GM18868 (cell line): ENCODE measurements at regions not wholly inside any gene's neighbourhood (a gene's known extent, or its start where the extent isn't known, plus 50 kb on each side); places are given as distances from the start of the nearest gene placed in this dataset.

ENCODE experiments used
- ATAC-seq: cut with Tn5 transposase; IDR thresholded peaks from one replicate; pipeline ENCODE4 v1.9.1; 2021; ENCODE audit warnings: mild to moderate bottlenecking, moderate library complexity; ENCODE audit not compliant: unreplicated experiment

DNA sequence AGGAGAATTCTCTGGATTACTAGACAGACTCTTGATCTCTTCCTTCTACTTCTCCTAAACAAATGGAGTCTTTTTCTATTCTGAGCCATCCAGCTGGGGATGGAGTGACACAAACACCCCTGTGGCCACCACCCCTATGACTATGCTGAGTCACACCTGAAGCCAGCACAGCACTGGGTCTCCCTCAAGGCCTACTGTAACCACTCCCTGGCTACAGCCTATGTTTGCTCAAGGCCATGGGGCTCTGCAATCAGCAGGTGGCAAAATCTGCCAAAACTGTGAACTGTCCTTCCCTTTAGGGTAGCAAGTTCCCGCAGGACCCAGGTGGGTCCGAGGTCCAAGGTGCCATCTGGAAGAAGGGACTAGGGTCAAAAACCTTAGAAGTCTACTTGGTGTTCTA is 132.3 kb downstream of the TINAG start:
- ATAC-seq: no peak

DNA sequence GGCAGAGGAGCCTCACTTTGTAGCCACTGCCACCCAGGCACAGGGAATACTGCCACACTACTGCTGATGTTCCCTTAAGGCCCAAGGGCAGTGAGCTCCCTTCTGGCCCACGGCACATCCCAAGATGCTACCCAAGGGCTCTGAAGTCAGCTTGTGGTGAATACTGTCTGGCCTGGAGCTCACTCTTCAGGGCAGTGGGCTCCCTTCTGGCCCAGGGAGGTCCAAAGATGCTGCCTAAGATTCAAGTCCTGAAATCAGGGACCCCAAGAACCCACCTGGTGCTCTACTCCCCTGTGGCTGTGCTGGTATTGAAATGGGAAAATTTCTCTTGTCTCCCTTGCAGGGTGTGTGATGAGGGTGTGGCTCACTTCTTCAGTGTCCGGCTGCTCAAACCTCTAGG is 132.8 kb downstream of the TINAG start:
- ATAC-seq: no peak

DNA sequence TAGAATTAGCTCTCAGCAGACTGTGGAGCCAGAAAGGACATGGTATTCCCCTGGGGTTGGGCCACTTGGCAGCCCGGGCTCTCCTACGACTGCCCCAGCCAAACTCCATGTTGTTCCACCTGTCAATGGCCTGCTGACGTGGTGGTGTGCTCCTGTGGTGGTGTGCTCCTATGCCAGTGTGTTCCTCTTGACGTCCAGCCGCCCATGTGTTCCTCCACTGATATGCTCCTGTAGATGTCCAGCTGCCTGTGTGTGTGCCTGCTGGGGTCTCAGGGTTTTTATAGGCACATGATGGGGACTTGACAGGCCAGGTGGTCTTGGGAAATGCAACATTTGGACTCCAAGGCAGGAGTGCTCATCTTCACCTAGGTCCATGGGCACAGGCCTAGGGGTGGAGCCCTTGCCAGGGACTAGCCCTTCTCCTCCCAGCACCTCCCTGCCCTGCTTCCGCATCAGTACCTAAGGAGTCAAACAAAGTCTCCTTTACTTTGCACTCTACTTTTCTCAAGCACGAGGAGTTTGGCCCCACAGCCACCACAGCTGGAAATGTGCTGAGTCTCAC is 133.5 kb downstream of the TINAG start:
- no peak for ATAC-seq

DNA sequence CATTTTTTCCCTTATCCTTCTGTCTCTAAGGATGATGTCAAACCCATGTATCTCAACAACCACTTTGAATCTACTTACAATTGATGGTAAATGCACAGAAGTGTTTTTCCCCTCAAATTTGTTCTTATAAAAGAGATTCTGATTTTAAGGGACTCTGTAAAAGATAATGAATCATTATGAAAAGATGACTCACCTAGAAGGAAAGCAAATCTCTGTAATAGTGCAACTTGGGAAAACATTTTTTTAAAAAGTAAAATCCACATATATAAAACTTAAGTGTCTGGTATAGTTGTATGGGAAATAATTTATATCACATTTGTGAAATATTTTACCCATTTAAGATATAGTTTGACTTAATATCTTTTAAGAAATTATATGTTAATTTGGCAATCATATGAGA is 137.0 kb downstream of the TINAG start:
- ATAC-seq: no peak

- ATAC-seq: no peak
Measured at GRCh38 chr6:54448617-54449016, 140.4 kb downstream of the TINAG start.

DNA sequence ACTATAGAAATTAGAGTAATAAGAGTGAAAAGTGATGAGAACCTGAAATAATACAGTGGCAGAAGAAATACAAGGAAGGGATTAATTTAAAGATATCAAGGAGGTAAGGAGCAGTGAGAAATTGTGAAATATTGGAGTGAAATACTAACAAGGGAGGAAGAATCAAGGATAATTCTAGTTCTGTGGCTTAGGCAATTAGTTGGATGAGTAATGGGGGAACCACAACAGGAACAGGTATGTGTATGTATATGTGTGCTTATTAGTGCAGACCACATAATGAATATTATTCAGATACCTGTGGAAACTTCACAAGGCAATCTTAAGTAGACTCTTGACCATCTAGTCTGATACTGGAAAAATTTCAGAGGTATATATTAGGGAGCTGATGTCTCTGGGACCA is 143.3 kb downstream of the TINAG start:
- ATAC-seq: no peak

- no peak for ATAC-seq
Measured at GRCh38 chr6:54463354-54464024, 155.2 kb downstream of the TINAG start.

- ATAC-seq: no peak
Measured at GRCh38 chr6:54465649-54466300, 157.5 kb downstream of the TINAG start.

- ATAC-seq: no peak
Measured at GRCh38 chr6:54467384-54467783, 159.1 kb downstream of the TINAG start.

GRCh38 chr6:54473328-54473727 is 165.1 kb downstream of the TINAG start:
- no peak for ATAC-seq

DNA sequence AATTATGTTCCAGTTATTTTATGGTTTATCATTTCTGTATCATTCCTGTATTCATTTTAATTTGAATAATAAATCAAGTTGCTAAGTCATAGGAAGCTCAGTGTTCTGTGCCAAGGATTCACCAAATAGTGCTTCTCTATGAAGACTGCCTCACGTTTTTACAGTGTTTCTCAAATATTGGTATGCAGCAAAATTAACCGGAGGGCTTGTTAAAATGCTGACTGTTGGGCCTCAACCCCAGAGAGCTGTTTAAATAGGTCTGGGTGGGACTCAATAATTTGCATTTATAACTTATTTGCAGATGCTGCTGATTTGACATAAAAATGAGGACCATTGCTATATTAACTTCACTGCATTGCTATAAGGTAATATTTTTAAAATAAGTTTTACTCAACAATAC is 166.7 kb downstream of the TINAG start:
- ATAC-seq: no peak

DNA sequence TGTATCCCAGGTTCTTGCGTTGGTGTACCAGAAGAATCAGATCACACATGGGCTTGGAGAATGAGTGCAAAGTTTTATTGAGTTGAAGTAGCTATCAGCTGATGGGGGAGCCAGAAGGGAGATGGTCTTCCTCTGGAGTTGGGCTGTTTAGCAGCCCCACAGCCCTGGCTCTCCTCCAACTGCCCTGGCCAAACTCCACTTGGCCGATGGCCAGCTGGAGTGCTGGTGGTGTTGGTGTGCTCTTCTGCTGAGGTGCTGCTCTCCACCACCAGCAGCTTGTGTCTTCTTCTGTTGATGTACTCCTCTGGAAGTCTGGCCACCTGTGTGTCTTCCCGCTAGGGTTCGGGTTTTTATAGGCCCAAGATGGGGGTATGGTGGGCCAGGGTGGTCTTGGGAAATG is 172.8 kb downstream of the TINAG start:
- ATAC-seq: no peak

- ATAC-seq: no peak
Measured at GRCh38 chr6:54491431-54491830, 183.2 kb downstream of the TINAG start.

DNA sequence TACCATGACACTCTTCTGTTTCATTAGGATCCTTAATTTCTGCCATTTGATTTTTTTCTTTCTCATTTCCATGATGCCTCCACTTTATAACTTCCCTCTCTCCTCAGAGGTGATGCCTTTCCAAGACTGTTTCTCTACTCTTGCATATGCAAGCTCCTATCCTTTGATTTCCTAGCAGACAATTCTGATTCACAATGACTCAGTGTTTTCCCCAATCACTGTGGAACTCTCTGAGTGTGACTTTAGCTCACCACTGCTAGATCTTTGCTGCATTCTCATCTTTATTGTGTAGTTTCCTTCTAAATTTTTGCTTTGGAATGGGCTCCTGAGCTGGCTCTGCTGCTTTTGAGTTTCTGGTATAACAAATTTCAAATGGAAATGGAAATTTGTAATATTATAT is 184.9 kb downstream of the TINAG start:
- ATAC-seq: no peak

DNA sequence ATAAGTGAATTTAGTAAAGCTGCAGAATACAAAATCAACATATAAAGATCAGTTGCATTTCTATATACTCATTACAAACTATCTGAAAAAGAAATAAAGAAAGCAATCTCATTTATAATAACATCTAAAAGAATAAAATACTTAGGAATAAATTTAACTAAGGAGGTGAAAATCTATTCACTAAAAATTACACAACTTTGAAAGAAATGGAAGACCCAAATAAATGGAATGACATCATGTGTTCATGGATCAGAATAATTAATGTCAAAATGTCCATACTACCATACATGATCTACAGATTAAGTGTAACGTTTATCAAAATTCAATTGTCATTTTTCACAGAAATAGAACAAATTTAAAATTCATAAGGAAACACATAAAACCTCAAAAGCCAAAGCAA is 194.9 kb downstream of the TINAG start:
- ATAC-seq: no peak

- no peak for ATAC-seq
Measured at GRCh38 chr6:54515013-54515412, 206.8 kb downstream of the TINAG start.

- no peak for ATAC-seq
Measured at GRCh38 chr6:54515713-54516112, 207.5 kb downstream of the TINAG start.

- ATAC-seq: no peak
Measured at GRCh38 chr6:54516321-54516720, 208.1 kb downstream of the TINAG start.

DNA sequence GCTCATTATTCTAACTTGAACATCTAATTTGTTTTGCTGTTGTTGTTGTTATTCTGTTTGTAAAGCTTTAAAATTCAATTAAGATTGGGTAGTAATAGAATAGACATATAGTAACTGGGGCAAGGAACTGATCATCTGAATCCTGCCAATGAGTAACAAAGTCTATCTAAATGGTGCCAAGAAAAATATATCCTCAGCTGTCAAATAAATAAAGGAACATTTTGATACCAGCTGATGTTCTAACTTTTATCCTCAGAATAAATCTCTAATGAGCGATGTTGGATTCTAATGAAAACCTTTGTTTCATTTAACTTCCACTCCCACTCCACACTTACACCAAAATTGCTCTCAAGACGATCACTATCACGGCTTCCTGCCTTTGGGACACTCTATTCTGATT is 210.9 kb downstream of the TINAG start:
- ATAC-seq: no peak

GRCh38 chr6:54525731-54526130 is 217.5 kb downstream of the TINAG start:
- no peak for ATAC-seq

DNA sequence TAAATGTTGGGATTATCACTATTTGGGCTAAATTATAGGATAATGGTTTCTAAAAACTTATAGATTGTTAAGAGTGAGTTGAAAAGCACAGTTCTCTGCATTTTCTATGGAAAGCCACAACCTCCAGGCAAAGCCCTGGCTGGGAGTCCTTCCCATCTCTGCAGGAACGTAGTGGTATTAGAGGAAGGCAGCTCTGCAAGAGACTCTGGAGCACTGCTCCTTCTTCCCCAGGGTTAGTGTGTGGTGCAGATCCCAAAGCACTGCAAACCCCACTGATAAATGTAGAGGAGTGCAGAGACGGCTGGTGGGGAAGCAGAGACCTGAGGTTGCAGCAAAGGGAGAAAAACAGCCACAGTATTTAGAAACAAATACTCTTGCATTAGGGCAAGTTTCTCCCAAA is 225.3 kb downstream of the TINAG start:
- ATAC-seq: no peak

- no peak for ATAC-seq
Measured at GRCh38 chr6:54535568-54535967, 227.3 kb downstream of the TINAG start.

GRCh38 chr6:54541541-54541940 is 233.3 kb downstream of the TINAG start:
- no peak for ATAC-seq
